HG03097 (cell line): ENCODE measurements at regions not wholly inside any gene's neighbourhood (a gene's known extent, or its start where the extent isn't known, plus 50 kb on each side); places are given as distances from the start of the nearest gene placed in this dataset.

Experiments used
- ATAC-seq: cut with Tn5 transposase; IDR thresholded peaks from one replicate; pipeline ENCODE4 v1.9.1; 2021; ENCODE audit not compliant: unreplicated experiment, low FRiP score

DNA sequence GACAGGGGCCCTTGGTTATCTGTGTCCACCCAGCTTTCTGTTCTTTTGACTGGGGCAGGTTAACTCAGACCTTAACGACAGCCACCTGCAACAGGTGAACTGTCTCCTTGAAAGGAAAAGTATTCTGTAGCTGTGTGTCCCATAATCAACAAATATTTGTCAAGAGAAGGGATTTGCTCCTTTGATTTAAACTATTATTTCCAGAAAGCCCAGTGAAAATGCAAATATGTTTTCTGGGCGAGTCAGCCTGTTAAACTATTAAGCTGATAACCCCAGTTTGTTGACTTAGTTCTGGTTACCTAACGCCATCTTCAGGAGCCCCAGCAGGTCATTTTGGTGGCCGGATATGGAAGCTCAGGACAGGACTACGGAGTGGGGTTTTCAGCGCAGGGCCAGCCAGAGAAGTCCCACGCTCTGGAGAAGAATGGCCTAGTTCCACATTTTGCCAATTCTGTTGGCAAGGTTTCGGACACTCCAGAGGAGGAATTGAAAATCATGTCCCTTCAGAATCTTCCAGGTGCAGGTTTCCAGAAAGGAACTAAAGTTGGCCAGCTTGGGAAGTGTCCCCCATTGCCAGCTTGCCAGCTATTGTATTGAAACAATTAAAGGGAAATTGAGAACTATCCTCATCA lies 54.5 kb downstream of the ADRA2A start:
- no peak for ATAC-seq

DNA sequence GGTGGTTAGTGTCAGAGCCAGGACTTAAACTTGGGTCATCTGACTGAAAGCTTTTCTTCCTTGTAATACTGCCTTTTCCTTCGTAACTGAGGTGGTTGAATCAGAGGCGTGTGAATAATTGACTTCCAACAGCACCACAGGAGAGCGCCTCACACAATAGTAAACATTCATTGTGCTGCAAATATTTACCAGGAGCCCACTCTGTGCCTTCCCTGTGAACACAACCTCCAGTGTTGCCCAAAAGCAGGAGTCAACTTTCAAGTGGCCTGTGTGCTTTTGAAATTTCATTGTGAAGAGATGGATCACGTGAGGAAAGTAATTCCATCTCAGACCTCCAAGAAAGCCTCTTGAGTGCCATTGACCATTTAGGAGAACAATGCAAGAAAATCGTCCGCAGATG lies 60.2 kb downstream of the ADRA2A start:
- no peak for ATAC-seq

- no peak for ATAC-seq
These were observed 60.8 kb downstream of the ADRA2A start for GRCh38 chr10:111137587-111137986.

DNA sequence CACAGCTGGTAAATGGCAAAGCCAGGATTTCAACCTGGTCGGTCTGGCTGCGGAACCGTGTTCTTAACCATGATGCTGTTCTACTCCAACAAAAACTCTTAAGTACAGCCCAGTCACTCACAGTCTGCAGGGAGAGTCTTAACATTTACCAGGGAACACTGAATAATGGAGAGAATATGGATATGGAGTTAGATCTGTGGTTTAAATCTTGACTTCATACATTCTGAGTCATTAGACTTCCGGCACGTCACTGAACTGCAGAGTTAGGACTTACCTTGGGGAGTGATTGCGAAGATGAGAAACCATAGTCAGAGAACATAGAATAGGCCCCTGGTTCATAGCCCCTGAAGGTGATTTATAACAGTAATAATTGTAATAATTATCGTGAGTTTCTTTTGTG lies 61.7 kb downstream of the ADRA2A start:
- no peak for ATAC-seq

- ATAC-seq = no peak
These were observed 62.7 kb downstream of the ADRA2A start for GRCh38 chr10:111139567-111139966.

GRCh38 chr10:111142092-111142768 lies 65.4 kb downstream of the ADRA2A start:
- no peak for ATAC-seq

DNA sequence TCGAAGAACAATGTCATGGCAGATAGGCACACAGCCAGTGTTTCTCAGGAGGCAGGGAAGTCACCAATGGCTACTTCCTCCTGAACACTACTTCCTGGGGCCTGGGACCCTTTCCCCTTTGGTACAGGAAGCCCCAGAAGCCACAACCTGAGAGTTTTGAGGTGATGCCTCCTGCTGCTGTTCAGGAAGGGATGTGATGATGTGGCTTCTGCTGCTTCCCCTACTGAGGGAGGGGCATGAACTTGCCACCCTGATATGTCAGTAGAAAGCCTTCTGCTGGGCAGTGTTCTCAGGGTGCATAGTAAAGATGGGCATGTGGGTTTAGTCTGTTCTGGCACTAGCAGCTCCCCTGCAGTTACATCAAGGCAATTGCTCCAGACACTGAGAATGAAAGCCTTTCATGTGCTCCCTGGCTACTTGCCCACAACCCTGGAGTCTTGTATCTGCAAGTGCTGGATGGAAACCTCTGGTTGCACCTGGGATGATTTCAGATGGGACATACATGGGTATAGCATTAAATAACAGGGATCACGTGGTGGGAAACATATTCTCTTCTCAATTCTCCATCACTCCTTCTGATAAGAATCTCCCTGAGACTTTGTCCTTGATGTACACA lies 69.3 kb downstream of the ADRA2A start:
- ATAC-seq = no peak

- ATAC-seq = no peak
These were observed 71.2 kb downstream of the ADRA2A start for GRCh38 chr10:111148025-111148424.

DNA sequence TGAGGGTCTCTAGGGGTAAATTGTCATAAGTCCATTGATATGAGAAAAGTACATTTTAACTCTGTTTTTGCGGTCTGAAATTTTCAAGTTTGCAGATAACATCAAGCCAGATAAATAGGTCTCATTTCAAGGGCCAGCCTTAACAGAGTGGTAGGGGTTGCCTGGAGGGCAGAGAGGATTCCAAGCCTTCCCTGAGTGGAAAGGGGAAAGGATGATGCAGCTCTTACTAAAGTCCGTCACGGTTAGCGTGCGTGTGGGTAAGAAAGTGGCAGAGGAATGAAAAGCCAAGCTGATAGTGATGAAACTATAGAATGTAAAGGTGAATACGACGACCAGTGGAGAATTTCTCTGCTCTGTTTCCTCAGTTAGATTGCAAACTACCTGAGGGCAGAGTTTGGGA lies 71.6 kb downstream of the ADRA2A start:
- no peak for ATAC-seq

GRCh38 chr10:111150691-111151090 lies 73.9 kb downstream of the ADRA2A start:
- no peak for ATAC-seq

- no peak for ATAC-seq
These were observed 74.9 kb downstream of the ADRA2A start for GRCh38 chr10:111151595-111152307.

GRCh38 chr10:111156754-111157153 lies 79.9 kb downstream of the ADRA2A start:
- ATAC-seq = no peak

- ATAC-seq = no peak
These were observed 81.8 kb downstream of the ADRA2A start for GRCh38 chr10:111158595-111158994.

DNA sequence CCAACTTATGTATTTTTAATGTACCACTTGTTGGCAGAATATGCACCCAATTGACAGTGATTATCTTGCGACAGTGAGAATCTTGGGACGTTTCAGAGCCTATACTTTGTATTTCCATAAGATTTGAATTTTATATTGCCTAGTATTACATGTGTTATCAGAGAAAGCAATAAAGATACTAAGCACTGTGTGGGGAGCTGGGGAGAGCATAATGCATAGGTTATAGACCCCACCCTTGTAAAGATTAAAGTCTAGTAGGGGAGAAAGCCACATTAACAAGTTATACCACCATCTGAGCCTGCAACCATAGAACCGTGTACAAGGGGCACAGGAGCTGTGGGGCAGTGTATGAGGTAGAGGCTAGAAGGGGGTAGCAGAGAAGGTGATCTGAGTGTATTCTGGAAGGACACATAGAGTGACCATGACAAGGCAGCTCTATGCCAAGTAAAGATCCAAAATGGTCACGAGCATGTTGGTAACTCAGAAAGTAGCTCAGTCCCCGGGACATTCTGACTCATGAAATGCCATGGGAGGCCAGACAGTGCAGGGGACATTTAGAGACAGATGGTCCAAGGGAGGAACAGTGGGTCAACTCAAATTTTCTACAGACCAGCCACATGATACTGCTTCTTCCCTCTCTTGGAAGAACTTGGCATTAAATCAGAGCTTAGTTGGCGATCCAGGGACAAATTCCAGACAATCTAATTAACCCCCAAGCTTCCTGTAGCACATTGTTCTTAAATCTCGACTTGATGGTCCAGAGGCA lies 84.5 kb downstream of the ADRA2A start:
- no peak for ATAC-seq

DNA sequence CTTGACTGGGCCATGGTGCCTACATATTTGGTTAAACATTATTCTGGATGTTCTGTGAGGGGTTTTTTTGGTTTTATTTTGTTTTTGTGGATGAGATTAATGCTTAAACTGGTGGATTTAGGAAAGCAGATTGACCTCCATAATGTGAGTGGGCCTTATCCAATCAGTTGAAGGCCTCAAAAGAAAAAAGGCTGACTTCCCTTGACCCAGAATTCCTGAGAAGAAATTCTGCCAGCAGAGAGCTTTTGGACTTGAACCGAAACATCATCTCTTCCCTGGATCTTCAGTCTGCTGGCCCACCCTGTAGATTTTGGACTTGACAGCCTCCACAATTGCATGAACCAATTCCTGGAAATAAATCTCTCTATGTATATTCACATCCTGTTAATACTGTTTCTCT lies 94.4 kb downstream of the ADRA2A start:
- no peak for ATAC-seq

GRCh38 chr10:111175787-111176186 lies 99.0 kb downstream of the ADRA2A start:
- ATAC-seq = no peak

DNA sequence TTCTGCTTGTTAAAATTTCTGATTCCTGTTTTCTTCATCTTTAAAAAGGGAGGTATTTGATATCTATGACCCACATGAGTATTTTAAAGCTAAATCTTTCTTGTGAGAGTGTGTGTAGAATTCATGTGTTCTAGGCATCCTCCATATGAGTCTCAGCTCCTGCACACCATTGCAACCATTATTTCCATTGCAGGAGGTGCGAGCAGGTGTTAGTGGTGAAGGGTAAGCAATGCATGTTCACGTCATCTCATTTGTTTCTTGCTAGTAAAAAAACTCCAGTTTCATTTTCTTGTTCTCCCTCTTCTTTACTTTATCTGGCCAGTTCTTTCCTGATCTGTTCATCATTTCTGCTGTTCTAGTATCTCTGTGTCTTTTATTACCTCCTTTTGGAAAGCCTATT lies 100.5 kb downstream of the ADRA2A start:
- no peak for ATAC-seq

GRCh38 chr10:111179514-111179913 lies 102.7 kb downstream of the ADRA2A start:
- no peak for ATAC-seq

GRCh38 chr10:111186358-111186757 lies 109.5 kb downstream of the ADRA2A start:
- ATAC-seq = no peak

DNA sequence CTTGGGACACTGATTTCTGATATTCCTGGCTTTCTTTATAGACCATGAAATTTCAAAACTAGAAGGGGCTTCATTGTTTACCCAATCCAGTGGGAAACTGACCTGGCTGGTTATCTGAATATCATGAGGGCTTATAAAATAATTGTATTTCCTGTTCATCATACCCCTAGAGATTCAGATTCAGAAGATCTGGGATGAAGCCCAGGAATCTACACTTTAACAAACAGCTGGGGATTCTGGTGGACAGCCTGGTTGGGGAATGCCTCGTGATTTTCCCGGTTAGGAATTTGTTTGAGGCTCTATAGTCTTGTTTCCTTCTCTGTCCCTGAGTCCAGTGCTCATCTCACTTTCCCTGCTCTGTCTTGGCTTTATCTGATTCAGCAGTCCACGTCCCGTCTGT lies 110.3 kb downstream of the ADRA2A start:
- ATAC-seq = no peak

DNA sequence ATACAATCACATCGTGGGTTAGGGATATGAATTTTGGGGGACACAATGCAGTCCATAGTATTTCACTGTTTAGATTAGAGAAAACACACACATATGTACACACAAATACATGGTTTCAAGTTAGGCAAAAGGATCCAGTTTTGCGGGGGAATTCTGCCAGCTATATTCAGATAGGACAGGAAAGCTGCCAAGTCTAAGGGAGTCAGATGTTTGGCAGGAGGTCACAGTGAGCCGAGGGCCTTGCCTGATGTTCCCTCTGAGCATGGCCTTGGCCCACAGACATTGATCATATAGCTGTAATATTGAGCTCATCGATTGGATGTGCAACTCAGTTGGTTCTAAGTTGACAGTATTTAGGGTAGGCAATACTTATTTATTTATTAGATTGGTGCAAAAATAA lies 122.8 kb downstream of the ADRA2A start:
- ATAC-seq = no peak
